Ovary (tissue), 7 donors: ENCODE measurements at regions not wholly inside any gene's neighbourhood (a gene's known extent, or its start where the extent isn't known, plus 50 kb on each side); places are given as distances from the start of the nearest gene placed in this dataset.

ENCODE experiments used
- DNase-seq, 5 donors: peaks; one replicate each; pipeline ENCODE4 v3.0.0-alpha.2; 2019 to 2020
- H3K27ac ChIP-seq, 2 donors: fragments of 200-600 bp; one replicate each; pipeline versions ENCODE4 v1.5.1 to v1.8.0; 2019 to 2022
- H3K27me3 ChIP-seq: fragments of 200-600 bp; one replicate; pipeline ENCODE4 v1.8.0; 2022
- H3K36me3 ChIP-seq: fragments of 200-600 bp; sonication (generic); one replicate; pipeline ENCODE4 v1.5.1; 2019
- H3K4me1 ChIP-seq: one replicate; pipeline ENCODE4 v1.8.1; 2013; ENCODE audit warnings: mild to moderate bottlenecking, moderate library complexity; ENCODE audit not compliant: insufficient read depth
- H3K4me3 ChIP-seq: fragments of 200-600 bp; sonication (generic); one replicate; pipeline ENCODE4 v1.5.1; 2017
- H3K9me3 ChIP-seq, 2 donors: fragments of 200-600 bp in 1 of 2; sonication (generic) in 1 of 2; one replicate each; pipeline versions ENCODE4 v1.5.1 to v1.8.1; 2013 to 2019; ENCODE audit warnings: mild to moderate bottlenecking in 1 of 2, moderate library complexity in 1 of 2
- CTCF ChIP-seq, 3 donors: fragments of 450-650 bp in 2 of 3; fragments of 200-600 bp in 1 of 3; IDR thresholded peaks; one replicate each; pipeline versions ENCODE4 v1.5.1 to v1.8.0; 2016 to 2022; ENCODE audit warnings: antibody characterized with exemption in 3 of 3, mild to moderate bottlenecking in 1 of 3
- EP300 ChIP-seq: sonication (generic); formaldehyde crosslinking; IDR thresholded peaks from one replicate; pipeline ENCODE4 v1.6.1; 2017; ENCODE audit warnings: antibody characterized with exemption
- POLR2A ChIP-seq: fragments of 450-650 bp; IDR thresholded peaks from one replicate; pipeline ENCODE4 v1.6.1; 2017; ENCODE audit warnings: antibody characterized with exemption, mild to moderate bottlenecking, moderate library complexity
- WGBS, 3 donors: extraction: QIAGEN DNeasy Blood & Tissue Kit in 1 of 3; methylation state at CpG; one replicate each; pipeline versions ENCODE4 v1.1.5 to v1.1.7; 2013 to 2017; 5-methylcytosine and 5-hydroxymethylcytosine counted together
- intact Hi-C, 4 donors: fragments of 100-400 bp; cut with DNase I; formaldehyde crosslinking; loops; one replicate each; pipeline versions ENCODE4 v1.11.0 to v1.15.1; 2022 to 2023
- donor health status: DM: no; HTN: no; CAD: no; lungs with moderate emphysema.
- donor health status: DM: no; HTN: no; CAD: no.
- donor health status: Bipolar disorder and iron deficiency.
- donor health status: DM: no; HTN: no; CAD: no.
- donor health status: DM: yes; HTN: yes; CAD: no.

- 60 to 83% (median 71%) methylated on average over 2 of the region's 2 CpGs for WGBS, 3 donors
- intact Hi-C loops: no loop called here
- no peak for TF ChIP-seq CTCF (IDR thresholded peaks at IDR 0.05)
- no peak for TF ChIP-seq EP300
- no peak for TF ChIP-seq POLR2A
- Histone ChIP-seq H3K36me3 (no peaks in the 10 kb centered on the region), H3K27me3 (no peaks in the 10 kb centered on the region), H3K4me3 (no peak overlapping the region), H3K27ac (no peak overlapping the region), H3K4me1 (no peaks in the 10 kb centered on the region), H3K9me3 (no peaks in the 10 kb centered on the region)
- DNase-seq: no peak
Observed at GRCh38 chr2:34379586-34379985, 780.5 kb upstream of the FAM98A start.

GRCh38 chr2:34373586-34374233 is 774.6 kb upstream of the FAM98A start:
- H3K9me3 ChIP-seq: no peaks in the 10 kb centered on the region
- H3K27ac ChIP-seq: no peak overlapping the region
- WGBS, 3 donors: 30 to 37% (median 30%) methylated on average over 4 of the region's 4 CpGs
- no peaks in the 10 kb centered on the region for H3K36me3 ChIP-seq
- DNase-seq: no peak
- H3K4me3 ChIP-seq: no peak overlapping the region
- no peaks in the 10 kb centered on the region for H3K4me1 ChIP-seq
- H3K27me3 ChIP-seq: no peaks in the 10 kb centered on the region
- no peak for TF ChIP-seq EP300
- TF ChIP-seq CTCF (IDR thresholded peaks at IDR 0.05): no peak
- TF ChIP-seq POLR2A: no peak
- intact Hi-C loops: no loop called here

- intact Hi-C loops: no loop called here
- TF ChIP-seq EP300 (no peak), CTCF (IDR thresholded peaks at IDR 0.05) (no peak), POLR2A (no peak)
- Histone ChIP-seq H3K27ac (no peak overlapping the region), H3K36me3 (no peaks in the 10 kb centered on the region), H3K4me1 (no peaks in the 10 kb centered on the region), H3K27me3 (no peaks in the 10 kb centered on the region), H3K4me3 (no peak overlapping the region), H3K9me3 (no peaks in the 10 kb centered on the region)
- WGBS, 3 donors: 53 to 67% (median 57%) methylated on average over 2 of the region's 2 CpGs
- DNase-seq: no peak
Observed at GRCh38 chr2:34372967-34373366, 773.9 kb upstream of the FAM98A start.

- H3K4me3 ChIP-seq: no peak overlapping the region
- no peaks in the 10 kb centered on the region for H3K4me1 ChIP-seq
- no peak overlapping the region for H3K27ac ChIP-seq
- TF ChIP-seq CTCF (IDR thresholded peaks at IDR 0.05) (no peak), EP300 (no peak), POLR2A (no peak)
- no peaks in the 10 kb centered on the region for H3K27me3 ChIP-seq
- H3K9me3 ChIP-seq: no peaks in the 10 kb centered on the region
- H3K36me3 ChIP-seq: no peaks in the 10 kb centered on the region
- WGBS, 3 donors: 92 to 95% (median 95%) methylated on average over 3 of the region's 3 CpGs
- DNase-seq: no peak
- intact Hi-C loops: no loop called here
Observed at GRCh38 chr2:34371711-34372110, 772.6 kb upstream of the FAM98A start.
